Dermis microvascular lymphatic vessel endothelial cell (primary cell): ENCODE measurements at regions not wholly inside any gene's neighbourhood (a gene's known extent, or its start where the extent isn't known, plus 50 kb on each side); places are given as distances from the start of the nearest gene placed in this dataset.

Source experiments
- DNase-seq, 2 donors: peaks; one replicate each; pipeline versions ENCODE4 v3.0.0 to v3.0.0-alpha.2; 2010; ENCODE audit warnings: low read depth in 2 of 2

- no peak for DNase-seq
These were observed 101.6 kb upstream of the EPHA6 start for GRCh38 chr3:96712792-96713191.

- DNase-seq: no peak
These were observed 94.5 kb upstream of the EPHA6 start for GRCh38 chr3:96719921-96720320.

GRCh38 chr3:96731031-96731430 is 83.4 kb upstream of the EPHA6 start:
- no peak for DNase-seq

- no peak for DNase-seq
These were observed 80.0 kb upstream of the EPHA6 start for GRCh38 chr3:96734273-96735009.

- no peak for DNase-seq
These were observed 66.3 kb upstream of the EPHA6 start for GRCh38 chr3:96748139-96748538.

GRCh38 chr3:96750094-96750767 is 64.2 kb upstream of the EPHA6 start:
- DNase-seq: no peak

- DNase-seq: no peak
These were observed 61.3 kb upstream of the EPHA6 start for GRCh38 chr3:96753124-96753523.

GRCh38 chr3:96754128-96754527 is 60.3 kb upstream of the EPHA6 start:
- no peak for DNase-seq

GRCh38 chr3:96755519-96755918 is 58.9 kb upstream of the EPHA6 start:
- no peak for DNase-seq

- DNase-seq: no peak
These were observed 57.9 kb upstream of the EPHA6 start for GRCh38 chr3:96756516-96756915.

- DNase-seq: no peak
These were observed 53.4 kb upstream of the EPHA6 start for GRCh38 chr3:96760956-96761355.
